Fibroblast of mammary gland (primary cell): ENCODE measurements at regions not wholly inside any gene's neighbourhood (a gene's known extent, or its start where the extent isn't known, plus 50 kb on each side); places are given as distances from the start of the nearest gene placed in this dataset.

Experiments
- DNase-seq: peaks from one replicate; pipeline ENCODE4 v3.0.0-alpha.2; 2010; ENCODE audit warnings: low read depth
- H3K4me3 ChIP-seq: 2 replicates; pipeline ENCODE4 v1.5.1; 2011; ENCODE audit warnings: low read depth, mild to moderate bottlenecking, low read length, moderate library complexity; ENCODE audit not compliant: control insufficient read depth
- CTCF ChIP-seq: conservative IDR thresholded peaks from 2 replicates; pipeline ENCODE4 v1.5.1; 2011; ENCODE audit warnings: low read depth, low read length, inconsistent platforms; ENCODE audit not compliant: control insufficient read depth, insufficient read depth

GRCh38 chr9:93893194-93893593 is 62.0 kb downstream of the BARX1 start:
- no peak overlapping the region for H3K4me3 ChIP-seq
- no peak for TF ChIP-seq CTCF
- no peak for DNase-seq

- no peak for TF ChIP-seq CTCF
- DNase-seq: no peak
Measured at GRCh38 chr9:93892748-93893147, 62.4 kb downstream of the BARX1 start.

GRCh38 chr9:93891549-93892310 is 63.4 kb downstream of the BARX1 start:
- no peak for TF ChIP-seq CTCF
- no peak for DNase-seq
- H3K4me3 ChIP-seq: no peak overlapping the region

More at GRCh38 chr9:93892748-93893147, 62.4 kb downstream of the BARX1 start:
- no peak overlapping the region for H3K4me3 ChIP-seq

- H3K4me3 ChIP-seq: no peak overlapping the region
- DNase-seq: no peak
- no peak for TF ChIP-seq CTCF
Measured at GRCh38 chr9:93891050-93891449, 64.1 kb downstream of the BARX1 start.

GRCh38 chr9:93890436-93890935 is 64.7 kb downstream of the BARX1 start:
- no peak for TF ChIP-seq CTCF
- no peak overlapping the region for H3K4me3 ChIP-seq
- DNase-seq: no peak

- no peak for DNase-seq
Measured at GRCh38 chr9:93886911-93887310, 68.2 kb downstream of the BARX1 start.

More at GRCh38 chr9:93886911-93887310, 68.2 kb downstream of the BARX1 start:
- no peak for TF ChIP-seq CTCF
- no peak overlapping the region for H3K4me3 ChIP-seq
